Keratinocyte (primary cell): ENCODE measurements at regions not wholly inside any gene's neighbourhood (a gene's known extent, or its start where the extent isn't known, plus 50 kb on each side); places are given as distances from the start of the nearest gene placed in this dataset.

Experiments used
- DNase-seq: peaks from one replicate; pipeline ENCODE4 v3.0.0-alpha.2; 2011; ENCODE audit warnings: low read depth, missing footprints, low spot score
- FAIRE-seq: peaks from 2 replicates; lab custom pipeline; 2011; peaks lifted over from hg19 to GRCh38; lab: Jason Lieb, UNC
- H2AFZ ChIP-seq: 2 replicates; pipeline ENCODE4 v1.6.0; 2012; ENCODE audit warnings: low read length, control low read depth, inconsistent platforms; ENCODE audit not compliant: control insufficient read depth
- H3K27ac ChIP-seq: 2 replicates; pipeline ENCODE4 v1.5.1; 2011; ENCODE audit warnings: low read length; ENCODE audit not compliant: control insufficient read depth, insufficient read depth
- H3K27me3 ChIP-seq: 3 replicates; pipeline ENCODE4 v1.6.0; 2011; ENCODE audit warnings: low read length; ENCODE audit not compliant: control insufficient read depth, insufficient read depth; ENCODE audit errors: extremely low read depth
- H3K36me3 ChIP-seq, 2 experiments: 2 replicates in 1 of 2; 3 replicates in 1 of 2; pipeline ENCODE4 v1.5.1; 2011; ENCODE audit warnings: low read length in 2 of 2, mild to moderate bottlenecking in 1 of 2; ENCODE audit not compliant: control insufficient read depth in 2 of 2, insufficient read depth in 2 of 2; ENCODE audit errors: extremely low read depth in 1 of 2
- H3K4me1 ChIP-seq: 3 replicates; pipeline ENCODE4 v1.5.1; 2011; ENCODE audit warnings: low read length; ENCODE audit not compliant: control insufficient read depth, insufficient read depth; ENCODE audit errors: extremely low read depth
- H3K4me2 ChIP-seq: 3 replicates; pipeline ENCODE4 v1.6.0; 2011; ENCODE audit warnings: low read depth, low read length; ENCODE audit not compliant: control insufficient read depth, insufficient read depth; ENCODE audit errors: extremely low read depth
- H3K4me3 ChIP-seq, 3 experiments: fragments of 200-600 bp in 1 of 3; sonication (generic) in 1 of 3; 2 replicates in 2 of 3; 3 replicates in 1 of 3; pipeline ENCODE4 v1.5.1; 2011 to 2016; ENCODE audit warnings: low read length in 3 of 3, mild to moderate bottlenecking in 3 of 3, control low read depth in 2 of 3, inconsistent platforms in 1 of 3, low read depth in 1 of 3, mixed read lengths in 1 of 3, mixed run types in 1 of 3, moderate library complexity in 1 of 3; ENCODE audit not compliant: control insufficient read depth in 2 of 3, insufficient read depth in 2 of 3; ENCODE audit errors: extremely low read depth in 1 of 3
- H3K79me2 ChIP-seq: 2 replicates; pipeline ENCODE4 v1.6.0; 2012; ENCODE audit warnings: low read length; ENCODE audit not compliant: control insufficient read depth, insufficient read depth
- H3K9ac ChIP-seq: 3 replicates; pipeline ENCODE4 v1.6.0; 2011; ENCODE audit warnings: low read length; ENCODE audit not compliant: control insufficient read depth, insufficient read depth; ENCODE audit errors: extremely low read depth
- H3K9me1 ChIP-seq: 3 replicates; pipeline ENCODE4 v1.6.0; 2011; ENCODE audit warnings: low read length; ENCODE audit not compliant: control insufficient read depth, insufficient read depth; ENCODE audit errors: extremely low read depth
- H3K9me3 ChIP-seq: 2 replicates; pipeline ENCODE4 v1.5.1; 2012; ENCODE audit warnings: low read depth, low read length; ENCODE audit not compliant: control insufficient read depth
- H4K20me1 ChIP-seq: 3 replicates; pipeline ENCODE4 v1.6.0; 2011; ENCODE audit warnings: low read length; ENCODE audit not compliant: control insufficient read depth, insufficient read depth; ENCODE audit errors: extremely low read depth
- CTCF ChIP-seq, 3 experiments: IDR thresholded peaks in 1 of 3; conservative IDR thresholded peaks in 1 of 3; optimal IDR thresholded peaks in 1 of 3; 2 replicates in 2 of 3; 3 replicates in 1 of 3; pipeline versions ENCODE3 to v1.5.1; 2011; ENCODE audit warnings: low read length in 3 of 3, mild to moderate bottlenecking in 3 of 3, moderate library complexity in 2 of 3, control low read depth in 1 of 3, inconsistent platforms in 1 of 3; ENCODE audit not compliant: insufficient read depth in 2 of 3; ENCODE audit errors: extremely low read depth in 1 of 3
- EZH2 ChIP-seq: IDR thresholded peaks from one replicate; pipeline ENCODE4 v1.6.1; 2012; ENCODE audit warnings: inconsistent platforms, mild to moderate bottlenecking, low read length, moderate library complexity
- dilution Hi-C: fragments of 300-500 bp; cut with MboI; formaldehyde crosslinking; loops from one replicate; pipeline ENCODE4 v1.7.0; 2020; ENCODE audit warnings: low sequenced_read_pairs; ENCODE audit not compliant: extremely low pct_ligation_motif_present

- H4K20me1 ChIP-seq, result no peaks in the 10 kb centered on the region
- dilution Hi-C loops, result no loop called here
- no peaks in the 10 kb centered on the region for H3K9me3 ChIP-seq
- H3K27me3 ChIP-seq, result no peaks in the 10 kb centered on the region
- no peak overlapping the region for H2AFZ ChIP-seq
- H3K27ac ChIP-seq, result no peak overlapping the region
- H3K79me2 ChIP-seq, result no peaks in the 10 kb centered on the region
- H3K36me3 ChIP-seq, result no peaks in the 10 kb centered on the region
- H3K9ac ChIP-seq, result no peak overlapping the region
- H3K4me2 ChIP-seq, result no peak overlapping the region
- no peak overlapping the region for H3K4me3 ChIP-seq
- H3K9me1 ChIP-seq, result no peaks in the 10 kb centered on the region
- DNase-seq, result no peak
- TF ChIP-seq EZH2, result no peak
- TF ChIP-seq CTCF (optimal IDR thresholded peaks at IDR 0.05 in 1 of 3, IDR thresholded peaks at IDR 0.05 in 1 of 3, conservative IDR thresholded peaks at IDR 0.05 in 1 of 3; ENCODE audit: extremely low read depth in 1 of 3, insufficient read depth in 2 of 3, low read length in 3 of 3), result no peak
- no peaks in the 10 kb centered on the region for H3K4me1 ChIP-seq
- FAIRE-seq, result no peak
Measured at GRCh38 chr1:87556326-87556725, 227.6 kb downstream of the LMO4 start.

GRCh38 chr1:87558921-87559320 lies 230.2 kb downstream of the LMO4 start:
- no peak overlapping the region for H3K27ac ChIP-seq
- H3K79me2 ChIP-seq, result no peaks in the 10 kb centered on the region
- DNase-seq (no peak), FAIRE-seq (no peak)
- no peaks in the 10 kb centered on the region for H3K4me1 ChIP-seq
- no peak overlapping the region for H3K9ac ChIP-seq
- no peak overlapping the region for H3K4me2 ChIP-seq
- no peaks in the 10 kb centered on the region for H4K20me1 ChIP-seq
- H2AFZ ChIP-seq, result no peak overlapping the region
- H3K4me3 ChIP-seq, result no peak overlapping the region
- H3K36me3 ChIP-seq, result no peaks in the 10 kb centered on the region
- no peaks in the 10 kb centered on the region for H3K9me1 ChIP-seq
- no peaks in the 10 kb centered on the region for H3K9me3 ChIP-seq
- no peaks in the 10 kb centered on the region for H3K27me3 ChIP-seq
- TF ChIP-seq EZH2 (no peak), CTCF (optimal IDR thresholded peaks at IDR 0.05 in 1 of 3, IDR thresholded peaks at IDR 0.05 in 1 of 3, conservative IDR thresholded peaks at IDR 0.05 in 1 of 3; ENCODE audit: extremely low read depth in 1 of 3, insufficient read depth in 2 of 3, low read length in 3 of 3) (no peak)
- dilution Hi-C loops, result no loop called here
